ENCODE measurements at regions not wholly inside any gene's neighbourhood (a gene's known extent, or its start where the extent isn't known, plus 50 kb on each side); places are given as distances from the start of the nearest gene placed in this dataset.

- DNase-seq = no peak
Measured at GRCh38 chr5:110329955-110330525, 396.4 kb downstream of the TMEM232 start.

GRCh38 chr5:110333384-110333783, 393.1 kb downstream of the TMEM232 start:
- no peak for DNase-seq

- no peak for DNase-seq
Measured at GRCh38 chr5:110335361-110336066, 391.0 kb downstream of the TMEM232 start.

GRCh38 chr5:110338341-110339083, 388.0 kb downstream of the TMEM232 start:
- DNase-seq = no peak

GRCh38 chr5:110339399-110339798, 387.1 kb downstream of the TMEM232 start:
- DNase-seq = no peak

- no peak for DNase-seq
Measured at GRCh38 chr5:110341836-110342235, 384.6 kb downstream of the TMEM232 start.

- no peak for DNase-seq
Measured at GRCh38 chr5:110342683-110343082, 383.8 kb downstream of the TMEM232 start.

GRCh38 chr5:110343616-110344015, 382.9 kb downstream of the TMEM232 start:
- DNase-seq = no peak

GRCh38 chr5:110345623-110346022, 380.8 kb downstream of the TMEM232 start:
- no peak for DNase-seq

- DNase-seq = no peak
Measured at GRCh38 chr5:110346893-110347358, 379.5 kb downstream of the TMEM232 start.

GRCh38 chr5:110347781-110348180, 378.7 kb downstream of the TMEM232 start:
- no peak for DNase-seq

GRCh38 chr5:110351430-110351829, 375.0 kb downstream of the TMEM232 start:
- no peak for DNase-seq

GRCh38 chr5:110354311-110354710, 372.2 kb downstream of the TMEM232 start:
- DNase-seq = no peak

GRCh38 chr5:110354915-110355644, 371.4 kb downstream of the TMEM232 start:
- no peak for DNase-seq

- DNase-seq = no peak
Measured at GRCh38 chr5:110356677-110357076, 369.8 kb downstream of the TMEM232 start.

GRCh38 chr5:110359221-110359620, 367.2 kb downstream of the TMEM232 start:
- no peak for DNase-seq

GRCh38 chr5:110361471-110361870, 365.0 kb downstream of the TMEM232 start:
- no peak for DNase-seq

- DNase-seq = no peak
Measured at GRCh38 chr5:110362261-110362660, 364.2 kb downstream of the TMEM232 start.

GRCh38 chr5:110366716-110367115, 359.8 kb downstream of the TMEM232 start:
- DNase-seq = no peak
